Chondrocyte (in vitro differentiated cells): ENCODE measurements at regions not wholly inside any gene's neighbourhood (a gene's known extent, or its start where the extent isn't known, plus 50 kb on each side); places are given as distances from the start of the nearest gene placed in this dataset.
"Not testable (repeated sequence)": the region's sequence is repeated elsewhere in the genome, so short reads cannot be mapped to it uniquely, and the experiment has no call there.

Source experiments
- DNase-seq: peaks from one replicate; pipeline ENCODE4 v3.0.0; 2021; ENCODE audit warnings: mixed read lengths, low spot score
- H3K27ac Mint-ChIP-seq: one replicate; pipeline ENCODE4 v1.8.0; 2021; ENCODE audit warnings: mild to moderate bottlenecking, moderate library complexity, mixed read lengths; ENCODE audit not compliant: unreplicated experiment
- H3K27me3 Mint-ChIP-seq: 2 replicates; pipeline ENCODE4 v1.8.0; 2021; ENCODE audit warnings: low read depth, mixed read lengths
- H3K36me3 Mint-ChIP-seq: 2 replicates; pipeline ENCODE4 v1.8.0; 2021; ENCODE audit warnings: low read depth, mixed read lengths
- H3K4me1 Mint-ChIP-seq: 2 replicates; pipeline ENCODE4 v1.8.0; 2021; ENCODE audit warnings: low read depth, mild to moderate bottlenecking, mixed read lengths
- H3K4me3 Mint-ChIP-seq: one replicate; pipeline ENCODE4 v1.8.0; 2021; ENCODE audit warnings: mild to moderate bottlenecking, moderate library complexity, mixed read lengths; ENCODE audit not compliant: unreplicated experiment
- H3K9me3 Mint-ChIP-seq: 2 replicates; pipeline ENCODE4 v1.8.0; 2021; ENCODE audit warnings: low read depth, mixed read lengths
- TF ChIP-seq, protein P1 (sequence below): fragments of 200-600 bp; sonication (generic); IDR thresholded peaks from 2 replicates; pipeline ENCODE4 v1.5.0; 2021; ENCODE audit warnings: antibody characterized with exemption, mild to moderate bottlenecking, moderate library complexity

DNA sequence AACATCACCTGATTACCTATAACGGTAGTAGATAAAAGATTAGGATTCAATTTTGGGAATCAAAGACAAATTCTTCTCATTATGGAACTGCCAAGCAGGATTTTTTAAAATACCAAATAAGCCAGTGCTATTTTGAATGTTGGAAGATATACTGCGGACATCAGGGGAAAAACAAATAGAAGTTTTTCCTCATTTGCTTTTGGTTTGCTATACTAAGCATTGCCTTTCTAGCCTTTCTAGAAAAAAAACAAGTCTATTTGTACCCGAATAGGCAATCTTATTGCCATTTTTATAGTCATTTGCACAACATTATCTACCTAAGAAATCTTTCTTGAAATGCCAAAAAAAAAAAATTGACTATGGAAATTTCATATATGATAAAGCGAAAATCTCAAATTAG is 379.5 kb downstream of the CDH10 start:
- Mint-ChIP-seq H3K36me3 (no peaks in the 10 kb centered on the region), H3K4me1 (no peaks in the 10 kb centered on the region), H3K9me3 (no peaks in the 10 kb centered on the region), H3K27ac (no peak overlapping the region), H3K27me3 (no peaks in the 10 kb centered on the region), H3K4me3 (no peak overlapping the region)
- TF ChIP-seq, protein P1, sequence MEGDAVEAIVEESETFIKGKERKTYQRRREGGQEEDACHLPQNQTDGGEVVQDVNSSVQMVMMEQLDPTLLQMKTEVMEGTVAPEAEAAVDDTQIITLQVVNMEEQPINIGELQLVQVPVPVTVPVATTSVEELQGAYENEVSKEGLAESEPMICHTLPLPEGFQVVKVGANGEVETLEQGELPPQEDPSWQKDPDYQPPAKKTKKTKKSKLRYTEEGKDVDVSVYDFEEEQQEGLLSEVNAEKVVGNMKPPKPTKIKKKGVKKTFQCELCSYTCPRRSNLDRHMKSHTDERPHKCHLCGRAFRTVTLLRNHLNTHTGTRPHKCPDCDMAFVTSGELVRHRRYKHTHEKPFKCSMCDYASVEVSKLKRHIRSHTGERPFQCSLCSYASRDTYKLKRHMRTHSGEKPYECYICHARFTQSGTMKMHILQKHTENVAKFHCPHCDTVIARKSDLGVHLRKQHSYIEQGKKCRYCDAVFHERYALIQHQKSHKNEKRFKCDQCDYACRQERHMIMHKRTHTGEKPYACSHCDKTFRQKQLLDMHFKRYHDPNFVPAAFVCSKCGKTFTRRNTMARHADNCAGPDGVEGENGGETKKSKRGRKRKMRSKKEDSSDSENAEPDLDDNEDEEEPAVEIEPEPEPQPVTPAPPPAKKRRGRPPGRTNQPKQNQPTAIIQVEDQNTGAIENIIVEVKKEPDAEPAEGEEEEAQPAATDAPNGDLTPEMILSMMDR: no peak
- DNase-seq: no peak

DNA sequence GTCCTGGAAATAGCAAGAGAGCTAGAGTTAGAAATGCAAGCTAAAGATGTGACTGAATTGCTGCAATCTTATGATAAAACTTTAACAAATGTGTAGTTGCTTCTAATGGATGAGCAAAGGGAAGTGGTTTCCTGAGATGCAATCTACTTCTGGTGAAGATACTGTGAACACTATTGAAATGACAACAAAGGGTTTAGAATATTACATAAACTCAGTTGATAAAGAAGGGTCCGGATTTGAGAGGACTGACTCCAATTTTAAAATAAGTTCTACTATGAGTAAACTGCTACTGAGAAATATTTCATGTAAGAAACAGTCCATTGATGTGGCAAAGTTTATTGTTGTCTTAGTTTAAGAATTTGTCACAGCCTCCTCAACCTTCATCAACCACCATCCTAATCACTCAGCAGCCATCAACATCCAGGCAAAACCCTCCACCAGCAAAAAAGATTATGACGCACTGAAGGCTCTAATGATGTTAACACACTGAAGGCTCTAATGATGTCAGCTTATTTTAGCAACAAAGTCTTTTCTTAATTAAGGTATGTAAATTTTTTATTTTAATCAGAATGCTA is 376.2 kb downstream of the CDH10 start:
- TF ChIP-seq, protein P1: no peak
- no peaks in the 10 kb centered on the region for H3K36me3 Mint-ChIP-seq
- DNase-seq: no peak
- H3K27ac Mint-ChIP-seq: no peak overlapping the region
- no peak overlapping the region for H3K4me3 Mint-ChIP-seq
- H3K4me1 Mint-ChIP-seq: no peaks in the 10 kb centered on the region
- H3K9me3 Mint-ChIP-seq: no peaks in the 10 kb centered on the region
- H3K27me3 Mint-ChIP-seq: no peaks in the 10 kb centered on the region

DNA sequence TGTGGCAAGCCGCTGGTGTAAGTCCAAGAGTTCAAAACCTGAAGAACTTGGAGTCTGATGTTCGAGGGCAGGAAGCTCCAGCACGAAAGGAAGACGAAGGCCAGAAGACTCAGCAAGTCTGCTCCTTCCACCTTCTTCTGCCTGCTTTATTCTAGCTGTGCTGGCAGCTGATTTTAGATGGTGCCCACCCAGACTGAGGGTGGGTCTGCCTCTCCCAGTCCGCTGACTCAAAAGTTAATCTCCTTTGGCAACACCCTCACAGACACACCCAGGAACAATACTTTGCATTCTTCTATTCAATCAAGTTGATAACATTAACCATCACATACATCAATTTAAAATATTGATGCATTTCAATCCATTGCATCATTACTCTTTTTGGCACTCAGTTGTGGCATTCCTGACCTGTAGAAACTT is 373.1 kb downstream of the CDH10 start:
- H3K4me3 Mint-ChIP-seq, H3K9me3 Mint-ChIP-seq, H3K27me3 Mint-ChIP-seq, H3K27ac Mint-ChIP-seq, H3K4me1 Mint-ChIP-seq, H3K36me3 Mint-ChIP-seq, DNase-seq: not testable (repeated sequence)

DNA sequence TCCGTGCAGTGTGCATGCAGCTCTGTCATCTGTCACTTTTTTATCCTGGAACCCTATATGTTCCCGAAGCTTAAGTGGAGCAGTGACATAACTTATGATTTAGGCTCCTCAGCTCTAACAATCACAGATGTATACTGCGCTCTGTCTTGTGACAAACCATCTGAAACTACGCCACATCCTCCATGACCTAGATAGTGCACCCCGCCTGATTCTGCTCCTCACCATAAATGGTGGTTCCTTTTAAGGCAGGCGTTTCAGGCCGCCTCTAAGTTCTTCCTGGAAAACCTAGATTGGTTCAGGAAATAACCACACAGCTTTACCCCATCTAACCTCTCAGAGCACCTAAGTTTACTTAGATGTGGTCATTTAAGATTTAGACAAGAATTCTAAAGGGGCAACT is 372.0 kb downstream of the CDH10 start:
- H3K27ac Mint-ChIP-seq: no peak overlapping the region
- no peak for DNase-seq
- no peaks in the 10 kb centered on the region for H3K4me1 Mint-ChIP-seq
- H3K36me3 Mint-ChIP-seq: no peaks in the 10 kb centered on the region
- TF ChIP-seq, protein P1: no peak
- H3K27me3 Mint-ChIP-seq: peaks cover 3% of the 10 kb centered on the region
- H3K4me3 Mint-ChIP-seq: no peak overlapping the region
- H3K9me3 Mint-ChIP-seq: no peaks in the 10 kb centered on the region

DNA sequence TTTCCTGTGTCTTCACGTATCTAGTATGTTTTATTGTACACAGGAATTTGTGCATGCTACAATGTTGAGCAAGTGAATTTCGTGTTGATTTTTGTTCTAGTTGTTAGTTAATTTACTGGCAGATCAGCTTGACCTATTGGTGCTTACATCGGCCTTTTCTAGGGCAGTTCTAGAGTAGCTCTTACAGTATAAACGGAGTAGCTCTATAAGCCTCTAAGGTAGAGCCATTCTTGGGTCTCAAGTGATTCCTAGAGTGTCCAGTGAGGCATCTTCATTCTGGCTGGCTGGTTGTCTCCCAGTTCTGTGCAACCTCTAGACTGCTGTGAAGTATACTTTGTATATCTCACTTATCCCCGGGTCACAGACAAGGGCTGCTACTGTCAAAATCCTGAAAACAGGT is 364.6 kb downstream of the CDH10 start:
- no peaks in the 10 kb centered on the region for H3K9me3 Mint-ChIP-seq
- no peaks in the 10 kb centered on the region for H3K4me1 Mint-ChIP-seq
- TF ChIP-seq, protein P1: no peak
- H3K36me3 Mint-ChIP-seq: no peaks in the 10 kb centered on the region
- H3K27me3 Mint-ChIP-seq: peaks cover 10% of the 10 kb centered on the region
- H3K4me3 Mint-ChIP-seq: no peak overlapping the region
- H3K27ac Mint-ChIP-seq: no peak overlapping the region
- DNase-seq: no peak

DNA sequence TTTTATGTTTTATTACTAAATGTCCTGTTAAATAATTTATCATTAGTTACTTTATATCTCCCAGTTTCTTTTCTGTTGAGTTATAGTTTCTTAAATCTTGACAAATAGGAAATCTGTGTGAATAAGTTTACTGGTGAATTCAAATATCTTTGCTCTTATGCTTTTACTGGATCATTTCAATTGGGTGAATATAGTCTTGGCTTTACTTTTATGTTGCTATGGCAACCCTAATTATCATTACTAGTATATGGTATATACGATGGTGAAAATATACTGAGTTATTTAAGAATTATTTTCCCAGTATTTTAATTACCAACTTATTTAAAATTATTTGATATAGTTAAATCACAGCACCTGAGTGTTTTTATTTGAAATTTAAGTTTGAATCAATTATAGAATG is 363.0 kb downstream of the CDH10 start:
- DNase-seq: no peak
- H3K27ac Mint-ChIP-seq: no peak overlapping the region
- H3K9me3 Mint-ChIP-seq: no peaks in the 10 kb centered on the region
- H3K4me3 Mint-ChIP-seq: no peak overlapping the region
- no peaks in the 10 kb centered on the region for H3K36me3 Mint-ChIP-seq
- H3K27me3 Mint-ChIP-seq: peaks cover 15% of the 10 kb centered on the region
- H3K4me1 Mint-ChIP-seq: no peaks in the 10 kb centered on the region
- TF ChIP-seq, protein P1: no peak
